H9 (cell line): ENCODE measurements at regions not wholly inside any gene's neighbourhood (a gene's known extent, or its start where the extent isn't known, plus 50 kb on each side); places are given as distances from the start of the nearest gene placed in this dataset.
"Not testable (repeated sequence)": the region's sequence is repeated elsewhere in the genome, so short reads cannot be mapped to it uniquely, and the experiment has no call there.

Experiments
- DNase-seq: peaks from one replicate; pipeline ENCODE4 v3.0.0-alpha.2; 2017
- H2AFZ ChIP-seq: one replicate; pipeline ENCODE4 v1.6.1; 2013; ENCODE audit warnings: mild to moderate bottlenecking, low read length, control low read depth, moderate library complexity
- H2AK5ac ChIP-seq: 2 replicates; pipeline ENCODE4 v1.6.1; 2013; ENCODE audit warnings: low read length, control low read depth, mixed read lengths; ENCODE audit not compliant: insufficient read length
- H2BK120ac ChIP-seq: one replicate; pipeline ENCODE4 v1.6.1; 2013; ENCODE audit warnings: low read depth, mild to moderate bottlenecking, low read length, control low read depth, inconsistent platforms; ENCODE audit not compliant: poor library complexity, severe bottlenecking
- H2BK12ac ChIP-seq: 2 replicates; pipeline ENCODE4 v1.6.1; 2013; ENCODE audit warnings: low read length, control low read depth, mixed read lengths, low read depth; ENCODE audit not compliant: insufficient read length
- H2BK15ac ChIP-seq: 2 replicates; pipeline ENCODE4 v1.6.1; 2013; ENCODE audit warnings: low read depth, low read length, control low read depth
- H2BK20ac ChIP-seq: one replicate; pipeline ENCODE4 v1.6.1; 2013; ENCODE audit warnings: low read depth, mild to moderate bottlenecking, low read length, control low read depth, inconsistent platforms; ENCODE audit not compliant: poor library complexity, severe bottlenecking
- H2BK5ac ChIP-seq: 2 replicates; pipeline ENCODE4 v1.6.1; 2013; ENCODE audit warnings: low read length, control low read depth, mixed read lengths; ENCODE audit not compliant: insufficient read length
- H3K14ac ChIP-seq: 2 replicates; pipeline ENCODE4 v1.6.1; 2013; ENCODE audit warnings: low read length, control low read depth; ENCODE audit not compliant: insufficient read depth
- H3K18ac ChIP-seq: 2 replicates; pipeline ENCODE4 v1.6.1; 2013; ENCODE audit warnings: low read depth, mild to moderate bottlenecking, mixed read lengths, low read length, control low read depth; ENCODE audit not compliant: insufficient read length
- H3K23ac ChIP-seq: 2 replicates; pipeline ENCODE4 v1.6.1; 2013; ENCODE audit warnings: low read length, control low read depth, mixed read lengths, low read depth; ENCODE audit not compliant: insufficient read length
- H3K23me2 ChIP-seq: 2 replicates; pipeline ENCODE4 v1.6.1; 2013; ENCODE audit warnings: low read depth, mild to moderate bottlenecking, mixed read lengths, low read length, control low read depth; ENCODE audit not compliant: insufficient read length, poor library complexity, severe bottlenecking
- H3K27ac ChIP-seq: 2 replicates; pipeline ENCODE4 v1.5.1; 2013; ENCODE audit warnings: low read length, control low read depth, mixed read lengths, low read depth; ENCODE audit not compliant: insufficient read length
- H3K27me3 ChIP-seq: 2 replicates; pipeline ENCODE4 v1.6.1; 2013; ENCODE audit warnings: low read length, control low read depth, inconsistent platforms; ENCODE audit not compliant: insufficient read depth
- H3K4ac ChIP-seq: 2 replicates; pipeline ENCODE4 v1.6.1; 2013; ENCODE audit warnings: low read depth, mild to moderate bottlenecking, control low read depth, inconsistent platforms, low read length, moderate library complexity
- H3K4me1 ChIP-seq: 2 replicates; pipeline ENCODE4 v1.6.1; 2013; ENCODE audit warnings: low read length, control low read depth, inconsistent platforms; ENCODE audit not compliant: insufficient read depth
- H3K4me2 ChIP-seq: 2 replicates; pipeline ENCODE4 v1.6.1; 2013; ENCODE audit warnings: low read length, control low read depth, mixed read lengths; ENCODE audit not compliant: insufficient read length, insufficient read depth
- H3K56ac ChIP-seq: 2 replicates; pipeline ENCODE4 v1.6.1; 2013; ENCODE audit warnings: low read depth, mild to moderate bottlenecking, mixed read lengths, low read length, control low read depth; ENCODE audit not compliant: insufficient read length
- H3K79me1 ChIP-seq: 2 replicates; pipeline ENCODE4 v1.6.1; 2013; ENCODE audit warnings: low read depth, mild to moderate bottlenecking, moderate library complexity, low read length, control low read depth, inconsistent platforms; ENCODE audit not compliant: insufficient read depth, poor library complexity, severe bottlenecking
- H3K79me2 ChIP-seq: 2 replicates; pipeline ENCODE4 v1.6.1; 2013; ENCODE audit warnings: low read length, control low read depth, inconsistent platforms; ENCODE audit not compliant: insufficient read depth
- H3K9ac ChIP-seq: 2 replicates; pipeline ENCODE4 v1.6.1; 2013; ENCODE audit warnings: low read length, control low read depth, mixed read lengths; ENCODE audit not compliant: insufficient read length; ENCODE audit errors: extremely low read depth
- H3K9me3 ChIP-seq: one replicate; pipeline ENCODE4 v1.6.1; 2013; ENCODE audit warnings: low read depth, low read length, inconsistent platforms; ENCODE audit not compliant: control insufficient read depth
- H3T11ph ChIP-seq: one replicate; pipeline ENCODE4 v1.6.1; 2013; ENCODE audit warnings: mild to moderate bottlenecking, low read length, control low read depth, inconsistent platforms
- H4K20me1 ChIP-seq: one replicate; pipeline ENCODE4 v1.6.1; 2013; ENCODE audit not compliant: control insufficient read depth, insufficient read length, insufficient read depth
- H4K5ac ChIP-seq: 2 replicates; pipeline ENCODE4 v1.6.1; 2013; ENCODE audit warnings: low read depth, mild to moderate bottlenecking, mixed read lengths, low read length, control low read depth; ENCODE audit not compliant: insufficient read length
- H4K8ac ChIP-seq: replicated peaks from 2 replicates; pipeline ENCODE4 v1.6.1; 2013; ENCODE audit warnings: low read length, control low read depth, mixed read lengths, low read depth; ENCODE audit not compliant: insufficient read length
- H4K91ac ChIP-seq: 2 replicates; pipeline ENCODE4 v1.6.1; 2013; ENCODE audit warnings: low read depth, mild to moderate bottlenecking, moderate library complexity, mixed read lengths, low read length, control low read depth; ENCODE audit not compliant: insufficient read length
- H3K27ac Mint-ChIP-seq, 3 experiments: 2 replicates in 2 of 3; 3 replicates in 1 of 3; pipeline ENCODE4 v1.8.0; 2020 to 2021; ENCODE audit warnings: mixed read lengths in 3 of 3, mild to moderate bottlenecking in 1 of 3, moderate library complexity in 1 of 3
- H3K27me3 Mint-ChIP-seq: 2 replicates; pipeline ENCODE4 v1.8.0; 2021; ENCODE audit warnings: low read depth, mild to moderate bottlenecking, moderate library complexity, mixed read lengths
- H3K36me3 Mint-ChIP-seq, 3 experiments: 2 replicates in 2 of 3; 3 replicates in 1 of 3; pipeline ENCODE4 v1.8.0; 2020 to 2021; ENCODE audit warnings: low read depth in 3 of 3, mixed read lengths in 3 of 3; ENCODE audit not compliant: insufficient read depth in 1 of 3
- H3K4me1 Mint-ChIP-seq, 2 experiments: 2 replicates each; pipeline ENCODE4 v1.8.0; 2020; ENCODE audit warnings: mixed read lengths in 2 of 2
- H3K4me3 Mint-ChIP-seq, 2 experiments: 2 replicates in 1 of 2; 3 replicates in 1 of 2; pipeline ENCODE4 v1.8.0; 2020 to 2021; ENCODE audit warnings: mild to moderate bottlenecking in 2 of 2, mixed read lengths in 2 of 2, moderate library complexity in 1 of 2
- H3K9me3 Mint-ChIP-seq, 2 experiments: 2 replicates in 1 of 2; 3 replicates in 1 of 2; pipeline ENCODE4 v1.8.0; 2020; ENCODE audit warnings: mild to moderate bottlenecking in 2 of 2, mixed read lengths in 2 of 2, moderate library complexity in 1 of 2
- CTCF ChIP-seq: fragments of 200-600 bp; sonication (generic); conservative IDR thresholded peaks from 3 replicates; pipeline ENCODE4 v1.8.0; 2021; ENCODE audit warnings: antibody characterized with exemption, mild to moderate bottlenecking
- WGBS: extraction: QIAGEN DNeasy Blood & Tissue Kit; methylation state at CpG from one replicate; pipeline ENCODE4 v1.1.7; 2013; ENCODE audit warnings: missing lambda C conversion rate, low lambda C conversion rate, mixed read lengths; ENCODE audit not compliant: insufficient read length; ENCODE audit errors: extremely low coverage; 5-methylcytosine and 5-hydroxymethylcytosine counted together

GRCh38 chr16:55021595-55022475 lies 91.2 kb downstream of the IRX5 start:
- no peak overlapping the region for H3K18ac ChIP-seq
- H3K79me1 ChIP-seq, result no peaks in the 10 kb centered on the region
- no peak overlapping the region for H3K4ac ChIP-seq
- H2BK15ac ChIP-seq, result no peak overlapping the region
- H2BK20ac ChIP-seq, result no peak overlapping the region
- H3K27ac Mint-ChIP-seq, result peak overlapping the region; percentile 17 to 60 (median 39); a peak in 3 of 7 replicates
- TF ChIP-seq CTCF, result peak; percentile 76
- H4K20me1 ChIP-seq, result no peaks in the 10 kb centered on the region
- no CpG with 5 or more reads among the region's 11 CpGs for WGBS
- H3K9me3 Mint-ChIP-seq, result peaks cover 17 to 20% of the 10 kb centered on the region in 2 experiments
- no peak overlapping the region for H3K14ac ChIP-seq
- H3K9ac ChIP-seq, result no peak overlapping the region
- H2BK120ac ChIP-seq, result no peak overlapping the region
- peaks cover 0 to 18% (median 3%) of the 10 kb centered on the region in 3 experiments; a peak in 4 of 7 replicates for H3K36me3 Mint-ChIP-seq
- no peak overlapping the region; a peak in 1 of 5 replicates for H3K4me3 Mint-ChIP-seq
- no peak overlapping the region for H4K5ac ChIP-seq
- no peak overlapping the region for H3T11ph ChIP-seq
- no peaks in the 10 kb centered on the region for H3K9me3 ChIP-seq
- H3K4me1 ChIP-seq, result no peaks in the 10 kb centered on the region
- H3K79me2 ChIP-seq, result no peaks in the 10 kb centered on the region
- no peaks in the 10 kb centered on the region for H3K27me3 ChIP-seq
- H3K56ac ChIP-seq, result no peak overlapping the region
- H2AK5ac ChIP-seq, result no peak overlapping the region
- H4K8ac ChIP-seq, result no peak overlapping the region
- no peak overlapping the region for H3K27ac ChIP-seq
- no peak overlapping the region for H3K23ac ChIP-seq
- no peak overlapping the region for H2BK12ac ChIP-seq
- no peak overlapping the region for H2BK5ac ChIP-seq
- peaks cover 7 to 10% of the 10 kb centered on the region in 2 experiments for H3K4me1 Mint-ChIP-seq
- H3K23me2 ChIP-seq, result peaks cover 4% of the 10 kb centered on the region
- H3K4me2 ChIP-seq, result no peak overlapping the region
- no peak overlapping the region for H4K91ac ChIP-seq
- peaks cover 37% of the 10 kb centered on the region for H3K27me3 Mint-ChIP-seq
- H2AFZ ChIP-seq, result no peak overlapping the region
- DNase-seq, result peak; percentile 78

GRCh38 chr16:55027260-55027659 lies 96.6 kb downstream of the IRX5 start:
- Mint-ChIP-seq H3K27me3 (peaks cover 44% of the 10 kb centered on the region), H3K9me3 (peaks cover 8 to 12% of the 10 kb centered on the region in 2 experiments; a peak in 4 of 5 replicates)
- not testable (repeated sequence) for H3K14ac ChIP-seq, H2AK5ac ChIP-seq, H3K23ac ChIP-seq, H3K36me3 Mint-ChIP-seq, H3K79me1 ChIP-seq, DNase-seq, H3K79me2 ChIP-seq, H3T11ph ChIP-seq, H2AFZ ChIP-seq, H3K4me3 Mint-ChIP-seq, H3K4me2 ChIP-seq, H4K8ac ChIP-seq, H3K27ac ChIP-seq, H3K9me3 ChIP-seq, H4K5ac ChIP-seq, H3K9ac ChIP-seq, H3K27me3 ChIP-seq, H2BK15ac ChIP-seq, H2BK120ac ChIP-seq, H3K18ac ChIP-seq, H4K20me1 ChIP-seq, H3K23me2 ChIP-seq, H3K4me1 ChIP-seq, H3K27ac Mint-ChIP-seq, H4K91ac ChIP-seq, H2BK12ac ChIP-seq, H3K56ac ChIP-seq, H3K4me1 Mint-ChIP-seq, H2BK20ac ChIP-seq, H2BK5ac ChIP-seq, H3K4ac ChIP-seq
